B cell (primary cell): ENCODE measurements at regions not wholly inside any gene's neighbourhood (a gene's known extent, or its start where the extent isn't known, plus 50 kb on each side); places are given as distances from the start of the nearest gene placed in this dataset.
"Not testable (repeated sequence)": the region's sequence is repeated elsewhere in the genome, so short reads cannot be mapped to it uniquely, and the experiment has no call there.

Experiments used
- ATAC-seq: fragments of 200-7000 bp; cut with Tn5 transposase; one replicate; pipeline ENCODE4 v1.10.0; 2021; ENCODE audit warnings: low read depth, mild to moderate bottlenecking, moderate number of reproducible peaks, moderate library complexity
- CTCF ChIA-PET: fragments of 350-600 bp; sonication (Branson Sonifier 250); formaldehyde crosslinking; loops from one replicate; lab custom pipeline; 2021; ENCODE audit warnings: antibody characterized with exemption, inconsistent platforms; lab: Charles Lee
- POLR2A ChIA-PET: fragments of 350-600 bp; sonication (Branson Sonifier 250); formaldehyde crosslinking; loops from one replicate; lab custom pipeline; 2021; ENCODE audit warnings: antibody characterized with exemption; lab: Charles Lee
- DNase-seq: peaks from one replicate; pipeline ENCODE4 v3.0.0; 2013
- H2AFZ ChIP-seq: 2 replicates; pipeline ENCODE4 v1.6.1; 2012; ENCODE audit warnings: mild to moderate bottlenecking, low read depth, low read length; ENCODE audit not compliant: insufficient read depth, poor library complexity, severe bottlenecking
- H3K27ac ChIP-seq, 2 donors: 1 replicate in 1 of 2; 2 replicates in 1 of 2; pipeline ENCODE4 v1.5.1; 2012 to 2013; ENCODE audit warnings: low read length in 2 of 2, mild to moderate bottlenecking in 2 of 2, moderate library complexity in 1 of 2
- H3K27me3 ChIP-seq, 4 experiments: fragments of 200-600 bp in 1 of 4; sonication (generic) in 1 of 4; replicated peaks in 1 of 4; 1 replicate in 2 of 4; 2 replicates in 2 of 4; pipeline versions ENCODE4 v1.6.1 to v1.7.0; 2013 to 2016; ENCODE audit warnings: low read length in 3 of 4, mild to moderate bottlenecking in 2 of 4, mixed read lengths in 1 of 4, moderate library complexity in 1 of 4; ENCODE audit not compliant: insufficient read depth in 4 of 4, control insufficient read depth in 3 of 4; ENCODE audit errors: control extremely low read depth in 1 of 4
- H3K36me3 ChIP-seq, 2 experiments: replicated peaks in 1 of 2; 1 replicate in 1 of 2; 2 replicates in 1 of 2; pipeline versions ENCODE4 v1.6.1 to v1.7.1; 2013; ENCODE audit warnings: low read length in 1 of 2; ENCODE audit not compliant: insufficient read depth in 2 of 2, control insufficient read depth in 1 of 2; ENCODE audit errors: control extremely low read depth in 1 of 2, extremely low read depth in 1 of 2
- H3K4me1 ChIP-seq, 2 donors: fragments of 200-600 bp in 1 of 2; sonication (generic) in 1 of 2; 1 replicate in 1 of 2; 2 replicates in 1 of 2; pipeline versions ENCODE4 v1.5.1 to v1.6.1; 2013 to 2017; ENCODE audit warnings: low read length in 2 of 2; ENCODE audit not compliant: control insufficient read depth in 2 of 2, insufficient read depth in 2 of 2
- H3K4me2 ChIP-seq: replicated peaks from 2 replicates; pipeline ENCODE3; 2012; ENCODE audit warnings: mild to moderate bottlenecking, low read depth, low read length; ENCODE audit not compliant: poor library complexity, severe bottlenecking
- H3K4me3 ChIP-seq, 5 experiments: fragments of 200-600 bp in 1 of 5; sonication (generic) in 1 of 5; 1 replicate in 3 of 5; 2 replicates in 2 of 5; pipeline versions ENCODE4 v1.5.1 to v1.7.0; 2011 to 2016; ENCODE audit warnings: low read length in 4 of 5, mild to moderate bottlenecking in 4 of 5, low read depth in 2 of 5, control low read depth in 1 of 5, moderate library complexity in 1 of 5; ENCODE audit not compliant: insufficient read depth in 1 of 5; ENCODE audit errors: control extremely low read depth in 1 of 5, extremely low read depth in 1 of 5
- H3K79me2 ChIP-seq: fragments of 200-600 bp; sonication (generic); one replicate; pipeline ENCODE4 v1.6.0; 2016; ENCODE audit warnings: low read length; ENCODE audit not compliant: control insufficient read depth, insufficient read depth
- H3K9ac ChIP-seq: fragments of 200-600 bp; sonication (generic); 2 replicates; pipeline ENCODE4 v1.6.1; 2017; ENCODE audit warnings: mild to moderate bottlenecking, low read length, moderate library complexity
- H3K9me3 ChIP-seq, 3 donors: one replicate each; pipeline versions ENCODE4 v1.6.1 to v1.7.1; 2013; ENCODE audit warnings: low read length in 2 of 3; ENCODE audit not compliant: control insufficient read depth in 2 of 3, insufficient read depth in 1 of 3; ENCODE audit errors: control extremely low read depth in 1 of 3
- H4K20me1 ChIP-seq: 2 replicates; pipeline ENCODE4 v1.6.0; 2012; ENCODE audit warnings: mild to moderate bottlenecking, low read length; ENCODE audit not compliant: insufficient read depth, control insufficient read depth, poor library complexity, severe bottlenecking
- H3K27ac Mint-ChIP-seq: one replicate; pipeline ENCODE4 v1.8.0; 2021; ENCODE audit warnings: mixed read lengths
- H3K27me3 Mint-ChIP-seq: one replicate; pipeline ENCODE4 v1.8.0; 2021; ENCODE audit warnings: mixed read lengths
- H3K4me1 Mint-ChIP-seq: one replicate; pipeline ENCODE4 v1.8.0; 2021; ENCODE audit warnings: mixed read lengths
- H3K4me3 Mint-ChIP-seq: one replicate; pipeline ENCODE4 v1.8.0; 2021; ENCODE audit warnings: mixed read lengths
- H3K9me3 Mint-ChIP-seq: one replicate; pipeline ENCODE4 v1.8.0; 2022; ENCODE audit warnings: mixed read lengths; ENCODE audit not compliant: insufficient read depth
- CTCF ChIP-seq: fragments of 200-600 bp; IDR thresholded peaks from one replicate; pipeline ENCODE4 v1.8.0; 2022; ENCODE audit warnings: antibody characterized with exemption, mild to moderate bottlenecking
- EZH2 ChIP-seq: IDR thresholded peaks from 2 replicates; pipeline ENCODE4 v1.6.1; 2012; ENCODE audit warnings: borderline replicate concordance, low read depth, mild to moderate bottlenecking, moderate library complexity, low read length; ENCODE audit not compliant: insufficient read depth, poor library complexity, severe bottlenecking
- WGBS: methylation state at CpG from one replicate; pipeline ENCODE4 v1.1.5; 2013; ENCODE audit warnings: missing lambda C conversion rate; ENCODE audit not compliant: insufficient coverage; 5-methylcytosine and 5-hydroxymethylcytosine counted together
- intact Hi-C: fragments of 100-400 bp; cut with micrococcal nuclease; formaldehyde crosslinking; loops from one replicate; pipeline ENCODE4 v1.10.0; 2022

GRCh38 chr19:28611227-28611914, 601.6 kb downstream of the UQCRFS1 start:
- H3K27ac ChIP-seq, CTCF ChIA-PET: not testable (repeated sequence)

GRCh38 chr19:28610731-28611130, 602.2 kb downstream of the UQCRFS1 start:
- no peak overlapping the region for H2AFZ ChIP-seq
- no peak for DNase-seq
- TF ChIP-seq CTCF (no peak), EZH2 (no peak)
- H3K4me1 ChIP-seq = no peaks in the 10 kb centered on the region
- H3K27me3 ChIP-seq = no peaks in the 10 kb centered on the region
- Mint-ChIP-seq H3K4me3 (no peak overlapping the region), H3K27ac (no peak overlapping the region), H3K27me3 (no peaks in the 10 kb centered on the region), H3K9me3 (peaks cover 10% of the 10 kb centered on the region), H3K4me1 (no peaks in the 10 kb centered on the region)
- H3K4me2 ChIP-seq = no peak overlapping the region
- WGBS = 83% methylated on average over 4 of the region's 6 CpGs
- H4K20me1 ChIP-seq = no peaks in the 10 kb centered on the region
- intact Hi-C loops = no loop called here
- H3K27ac ChIP-seq = no peak overlapping the region
- POLR2A ChIA-PET = no interaction called here
- no peaks in the 10 kb centered on the region for H3K36me3 ChIP-seq
- no peak overlapping the region for H3K4me3 ChIP-seq
- CTCF ChIA-PET = no interaction called here
- H3K9me3 ChIP-seq = peaks cover 2 to 49% (median 24%) of the 10 kb centered on the region in 3 donors
- no peaks in the 10 kb centered on the region for H3K79me2 ChIP-seq
- H3K9ac ChIP-seq = no peak overlapping the region
- no peak for ATAC-seq

More at GRCh38 chr19:28611227-28611914, 601.6 kb downstream of the UQCRFS1 start:
- H3K27me3 Mint-ChIP-seq, H3K4me3 Mint-ChIP-seq, H3K9ac ChIP-seq, H4K20me1 ChIP-seq, H3K4me2 ChIP-seq, H3K27ac Mint-ChIP-seq, intact Hi-C loops, H3K4me3 ChIP-seq, H2AFZ ChIP-seq, H3K4me1 ChIP-seq, H3K4me1 Mint-ChIP-seq, H3K9me3 Mint-ChIP-seq, DNase-seq, ATAC-seq, H3K36me3 ChIP-seq, POLR2A ChIA-PET, H3K79me2 ChIP-seq, H3K27me3 ChIP-seq: not testable (repeated sequence)
- WGBS = 94% methylated on average over 5 of the region's 8 CpGs
- peaks cover 2 to 48% (median 26%) of the 10 kb centered on the region in 3 donors for H3K9me3 ChIP-seq
